ENCODE measurements at regions not wholly inside any gene's neighbourhood (a gene's known extent, or its start where the extent isn't known, plus 50 kb on each side); places are given as distances from the start of the nearest gene placed in this dataset.

GRCh38 chr4:12286351-12286750 is 857.7 kb upstream of the HS3ST1 start:
- no peak for DNase-seq (ENCODE audit: low spot score)
- no peaks in the 10 kb centered on the region for H3K36me3 ChIP-seq (ENCODE audit: control insufficient read depth in 4 of 4, insufficient read depth in 3 of 4, low read depth in 1 of 4, low read length in 3 of 4)
- no peaks in the 10 kb centered on the region for H3K27me3 ChIP-seq (ENCODE audit: control insufficient read depth in 4 of 4, insufficient read depth in 4 of 4, low read length in 3 of 4)
- TF ChIP-seq HNF4G (IDR thresholded peaks at IDR 0.05) (no peak), SP1 (IDR thresholded peaks at IDR 0.05) (no peak), YY1 (IDR thresholded peaks at IDR 0.05) (no peak), TAF1 (conservative IDR thresholded peaks at IDR 0.05) (no peak), ZBTB33 (IDR thresholded peaks at IDR 0.05) (no peak), RXRA (IDR thresholded peaks at IDR 0.05) (no peak), FOXA1 (IDR thresholded peaks at IDR 0.05) (no peak), GABPA (IDR thresholded peaks at IDR 0.05 in 1 of 2, conservative IDR thresholded peaks at IDR 0.05 in 1 of 2) (no peak), REST (IDR thresholded peaks at IDR 0.05) (no peak)
- WGBS, result 94% methylated on average over 5 of the region's 5 CpGs
- H3K9ac ChIP-seq (ENCODE audit: low read depth in 1 of 2, low read length in 2 of 2), result no peak overlapping the region
- H3K4me3 ChIP-seq (ENCODE audit: low read depth in 1 of 3, low read length in 3 of 3), result no peak overlapping the region
- no peaks in the 10 kb centered on the region for H3K4me1 ChIP-seq (ENCODE audit: control insufficient read depth in 4 of 4, insufficient read depth in 4 of 4, low read length in 3 of 4)
- no peak overlapping the region for H3K27ac ChIP-seq (ENCODE audit: low read depth in 1 of 2, low read length in 2 of 2)
- H3K9me3 ChIP-seq (ENCODE audit: control insufficient read depth in 4 of 4, low read length in 3 of 4), result no peaks in the 10 kb centered on the region

- no peaks in the 10 kb centered on the region for H3K27me3 ChIP-seq (ENCODE audit: control insufficient read depth in 4 of 4, insufficient read depth in 4 of 4, low read length in 3 of 4)
- no peak overlapping the region for H3K4me3 ChIP-seq (ENCODE audit: low read depth in 1 of 3, low read length in 3 of 3)
- 52% methylated on average over 4 of the region's 4 CpGs for whole genome bisulfite sequencing
- H3K9ac ChIP-seq (ENCODE audit: low read depth in 1 of 2, low read length in 2 of 2), result no peak overlapping the region
- no peak overlapping the region for H3K27ac ChIP-seq (ENCODE audit: low read depth in 1 of 2, low read length in 2 of 2)
- H3K4me1 ChIP-seq (ENCODE audit: control insufficient read depth in 4 of 4, insufficient read depth in 4 of 4, low read length in 3 of 4), result no peaks in the 10 kb centered on the region
- H3K36me3 ChIP-seq (ENCODE audit: control insufficient read depth in 4 of 4, insufficient read depth in 3 of 4, low read depth in 1 of 4, low read length in 3 of 4), result no peaks in the 10 kb centered on the region
- DNase-seq (ENCODE audit: low spot score), result no peak
- H3K9me3 ChIP-seq (ENCODE audit: control insufficient read depth in 4 of 4, low read length in 3 of 4), result no peaks in the 10 kb centered on the region
- no peak for TF ChIP-seq ZBTB33 (IDR thresholded peaks at IDR 0.05)
- TF ChIP-seq MAX (IDR thresholded peaks at IDR 0.05), result no peak
- no peak for TF ChIP-seq HNF4G (IDR thresholded peaks at IDR 0.05)
- TF ChIP-seq REST (IDR thresholded peaks at IDR 0.05), result no peak
- no peak for TF ChIP-seq EGR1 (IDR thresholded peaks at IDR 0.05; ENCODE audit: low read depth in 2 of 2)
- no peak for TF ChIP-seq FOXA1 (IDR thresholded peaks at IDR 0.05)
- no peak for TF ChIP-seq ATF3 (IDR thresholded peaks at IDR 0.05)
- TF ChIP-seq TAF1 (conservative IDR thresholded peaks at IDR 0.05), result no peak
- TF ChIP-seq CTCF (IDR thresholded peaks at IDR 0.05; ENCODE audit: low read depth, low read length, missing input control), result no peak
- no peak for TF ChIP-seq RAD21 (IDR thresholded peaks at IDR 0.05)
- TF ChIP-seq NR2F2 (IDR thresholded peaks at IDR 0.05), result no peak
- TF ChIP-seq JUND (IDR thresholded peaks at IDR 0.05), result no peak
Measured at GRCh38 chr4:12270546-12270945, 841.9 kb upstream of the HS3ST1 start.
